ENCODE measurements at regions not wholly inside any gene's neighbourhood (a gene's known extent, or its start where the extent isn't known, plus 50 kb on each side); places are given as distances from the start of the nearest gene placed in this dataset.

- peak; percentile 38 for DNase-seq (ENCODE audit: low read depth)
These were observed 92.9 kb upstream of the SYNDIG1 start for GRCh38 chr20:24376311-24377099.

GRCh38 chr20:24373372-24373771 lies 96.1 kb upstream of the SYNDIG1 start:
- DNase-seq (ENCODE audit: low read depth): no peak

GRCh38 chr20:24370911-24371695 lies 98.3 kb upstream of the SYNDIG1 start:
- no peak for DNase-seq (ENCODE audit: low read depth)

GRCh38 chr20:24370249-24370648 lies 99.2 kb upstream of the SYNDIG1 start:
- DNase-seq (ENCODE audit: low read depth): no peak

GRCh38 chr20:24368253-24368652 lies 101.2 kb upstream of the SYNDIG1 start:
- DNase-seq (ENCODE audit: low read depth): no peak

GRCh38 chr20:24366336-24367004 lies 103.0 kb upstream of the SYNDIG1 start:
- no peak for DNase-seq (ENCODE audit: low read depth)

- DNase-seq (ENCODE audit: low read depth): no peak
These were observed 103.8 kb upstream of the SYNDIG1 start for GRCh38 chr20:24365670-24366069.

GRCh38 chr20:24364482-24364881 lies 104.9 kb upstream of the SYNDIG1 start:
- DNase-seq (ENCODE audit: low read depth): no peak

- DNase-seq (ENCODE audit: low read depth): no peak
These were observed 106.4 kb upstream of the SYNDIG1 start for GRCh38 chr20:24363031-24363430.

GRCh38 chr20:24362080-24362479 lies 107.3 kb upstream of the SYNDIG1 start:
- DNase-seq (ENCODE audit: low read depth): no peak

GRCh38 chr20:24361541-24361940 lies 107.9 kb upstream of the SYNDIG1 start:
- DNase-seq (ENCODE audit: low read depth): no peak

GRCh38 chr20:24360531-24360930 lies 108.9 kb upstream of the SYNDIG1 start:
- DNase-seq (ENCODE audit: low read depth): no peak

- no peak for DNase-seq (ENCODE audit: low read depth)
These were observed 110.0 kb upstream of the SYNDIG1 start for GRCh38 chr20:24359321-24360027.

GRCh38 chr20:24357931-24358330 lies 111.5 kb upstream of the SYNDIG1 start:
- no peak for DNase-seq (ENCODE audit: low read depth)

- DNase-seq (ENCODE audit: low read depth): no peak
These were observed 112.3 kb upstream of the SYNDIG1 start for GRCh38 chr20:24357177-24357576.

- no peak for DNase-seq (ENCODE audit: low read depth)
These were observed 116.2 kb upstream of the SYNDIG1 start for GRCh38 chr20:24353135-24353690.

GRCh38 chr20:24350923-24351368 lies 118.5 kb upstream of the SYNDIG1 start:
- DNase-seq (ENCODE audit: low read depth): no peak

- DNase-seq (ENCODE audit: low read depth): no peak
These were observed 127.6 kb upstream of the SYNDIG1 start for GRCh38 chr20:24341781-24342180.

- no peak for DNase-seq (ENCODE audit: low read depth)
These were observed 128.5 kb upstream of the SYNDIG1 start for GRCh38 chr20:24340933-24341332.

- DNase-seq (ENCODE audit: low read depth): no peak
These were observed 130.2 kb upstream of the SYNDIG1 start for GRCh38 chr20:24339210-24339641.

- no peak for DNase-seq (ENCODE audit: low read depth)
These were observed 131.9 kb upstream of the SYNDIG1 start for GRCh38 chr20:24337551-24337950.

GRCh38 chr20:24337069-24337468 lies 132.4 kb upstream of the SYNDIG1 start:
- peak; percentile 31 for DNase-seq (ENCODE audit: low read depth)
